Fibroblast of villous mesenchyme (primary cell): ENCODE measurements at regions not wholly inside any gene's neighbourhood (a gene's known extent, or its start where the extent isn't known, plus 50 kb on each side); places are given as distances from the start of the nearest gene placed in this dataset.

ENCODE experiments used
- DNase-seq: peaks from one replicate; pipeline ENCODE4 v3.0.0-alpha.2; 2010; ENCODE audit warnings: low read depth
- H3K4me3 ChIP-seq: 2 replicates; pipeline ENCODE4 v1.5.1; 2011; ENCODE audit warnings: low read depth, mild to moderate bottlenecking, low read length
- TF ChIP-seq, protein P1 (sequence below): IDR thresholded peaks from 2 replicates; pipeline ENCODE4 v1.5.1; 2012; ENCODE audit warnings: low read depth, mild to moderate bottlenecking, low read length; ENCODE audit not compliant: insufficient read depth

- TF ChIP-seq, protein P1, sequence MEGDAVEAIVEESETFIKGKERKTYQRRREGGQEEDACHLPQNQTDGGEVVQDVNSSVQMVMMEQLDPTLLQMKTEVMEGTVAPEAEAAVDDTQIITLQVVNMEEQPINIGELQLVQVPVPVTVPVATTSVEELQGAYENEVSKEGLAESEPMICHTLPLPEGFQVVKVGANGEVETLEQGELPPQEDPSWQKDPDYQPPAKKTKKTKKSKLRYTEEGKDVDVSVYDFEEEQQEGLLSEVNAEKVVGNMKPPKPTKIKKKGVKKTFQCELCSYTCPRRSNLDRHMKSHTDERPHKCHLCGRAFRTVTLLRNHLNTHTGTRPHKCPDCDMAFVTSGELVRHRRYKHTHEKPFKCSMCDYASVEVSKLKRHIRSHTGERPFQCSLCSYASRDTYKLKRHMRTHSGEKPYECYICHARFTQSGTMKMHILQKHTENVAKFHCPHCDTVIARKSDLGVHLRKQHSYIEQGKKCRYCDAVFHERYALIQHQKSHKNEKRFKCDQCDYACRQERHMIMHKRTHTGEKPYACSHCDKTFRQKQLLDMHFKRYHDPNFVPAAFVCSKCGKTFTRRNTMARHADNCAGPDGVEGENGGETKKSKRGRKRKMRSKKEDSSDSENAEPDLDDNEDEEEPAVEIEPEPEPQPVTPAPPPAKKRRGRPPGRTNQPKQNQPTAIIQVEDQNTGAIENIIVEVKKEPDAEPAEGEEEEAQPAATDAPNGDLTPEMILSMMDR: no peak
- DNase-seq: no peak
- H3K4me3 ChIP-seq: no peak overlapping the region
These were observed 335.3 kb upstream of the DUSP10 start for GRCh38 chr1:222077206-222077605.

DNA sequence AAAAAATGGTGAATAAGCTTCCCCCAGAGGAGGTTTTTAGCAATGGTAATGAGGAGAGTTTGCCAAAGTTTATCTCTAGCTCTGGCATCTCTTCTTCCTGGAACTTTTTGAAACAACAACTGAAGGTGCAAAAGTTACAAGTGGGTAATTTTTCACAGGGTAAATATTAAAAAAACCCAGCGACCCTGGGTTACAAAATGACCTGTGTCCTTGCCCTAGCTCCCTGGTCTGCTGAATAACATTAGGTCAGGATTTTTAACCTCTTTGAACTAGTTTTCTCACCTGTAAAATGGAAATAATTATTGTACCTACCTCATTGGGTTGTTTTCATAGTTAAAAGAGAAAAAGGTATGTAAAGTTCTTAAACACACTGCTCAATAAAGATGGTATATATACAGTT is 332.4 kb upstream of the DUSP10 start:
- DNase-seq: no peak
- no peak overlapping the region for H3K4me3 ChIP-seq
- TF ChIP-seq, protein P1: no peak

DNA sequence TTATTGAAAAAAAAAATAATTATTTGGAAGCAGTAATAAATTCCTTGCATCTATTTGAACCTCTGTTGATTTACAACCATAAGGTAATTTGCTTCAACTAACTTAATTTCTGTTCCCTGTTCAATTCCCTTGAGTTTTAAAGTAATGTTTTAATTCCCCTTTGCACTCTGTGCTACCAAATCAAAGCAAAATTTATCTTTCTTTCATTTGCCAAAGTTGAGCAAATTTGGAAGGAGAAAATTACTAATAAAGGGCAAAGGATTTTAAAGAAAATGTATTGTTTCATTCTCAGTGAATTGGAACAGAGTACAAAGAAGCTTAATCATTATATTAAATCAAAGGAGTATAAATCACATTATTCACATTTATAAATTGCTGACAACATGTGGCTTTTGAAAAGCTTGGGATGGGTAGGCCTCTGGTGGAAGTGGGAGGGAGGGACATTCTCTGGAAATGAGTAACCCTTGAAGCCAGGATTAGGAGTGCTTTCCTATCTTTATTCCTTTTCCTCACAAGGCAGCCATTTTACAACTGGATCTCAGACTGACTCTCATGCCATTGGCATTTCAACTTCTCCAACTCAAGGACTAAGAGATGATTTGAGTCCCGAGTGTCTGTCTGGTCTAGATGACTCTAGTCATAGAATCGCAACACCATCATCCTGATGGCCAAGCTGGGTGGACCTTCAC is 331.6 kb upstream of the DUSP10 start:
- no peak overlapping the region for H3K4me3 ChIP-seq
- TF ChIP-seq, protein P1: no peak
- peak; percentile 80 for DNase-seq

DNA sequence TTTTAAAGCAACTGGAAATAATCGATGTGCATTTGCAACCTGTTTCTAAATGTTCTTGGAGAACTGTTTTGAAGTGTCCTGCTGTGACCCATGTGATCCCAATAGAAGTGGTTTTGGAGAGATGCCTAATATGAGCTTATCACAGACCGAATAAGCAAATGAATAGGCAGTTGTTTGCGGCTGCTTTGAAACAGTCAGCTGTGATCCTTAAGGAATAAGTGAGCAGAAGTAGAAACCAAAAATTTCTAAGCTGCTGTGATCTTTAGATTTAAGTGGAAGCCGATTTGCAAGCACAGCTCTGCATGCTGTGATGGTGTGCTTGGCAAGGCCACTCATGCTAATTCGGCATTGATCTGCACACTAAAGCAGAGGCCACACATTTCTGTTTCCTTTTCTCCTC is 329.5 kb upstream of the DUSP10 start:
- peak; percentile 33 for DNase-seq
- TF ChIP-seq, protein P1: no peak
- no peak overlapping the region for H3K4me3 ChIP-seq

- TF ChIP-seq, protein P1: no peak
- DNase-seq: no peak
- H3K4me3 ChIP-seq: no peak overlapping the region
These were observed 327.0 kb upstream of the DUSP10 start for GRCh38 chr1:222068937-222069336.

- no peak overlapping the region for H3K4me3 ChIP-seq
- TF ChIP-seq, protein P1: no peak
- no peak for DNase-seq
These were observed 326.2 kb upstream of the DUSP10 start for GRCh38 chr1:222068101-222068500.

- TF ChIP-seq, protein P1: no peak
- no peak for DNase-seq
- H3K4me3 ChIP-seq: no peak overlapping the region
These were observed 324.6 kb upstream of the DUSP10 start for GRCh38 chr1:222066539-222066938.
